ENCODE measurements at regions not wholly inside any gene's neighbourhood (a gene's known extent, or its start where the extent isn't known, plus 50 kb on each side); places are given as distances from the start of the nearest gene placed in this dataset.

DNA sequence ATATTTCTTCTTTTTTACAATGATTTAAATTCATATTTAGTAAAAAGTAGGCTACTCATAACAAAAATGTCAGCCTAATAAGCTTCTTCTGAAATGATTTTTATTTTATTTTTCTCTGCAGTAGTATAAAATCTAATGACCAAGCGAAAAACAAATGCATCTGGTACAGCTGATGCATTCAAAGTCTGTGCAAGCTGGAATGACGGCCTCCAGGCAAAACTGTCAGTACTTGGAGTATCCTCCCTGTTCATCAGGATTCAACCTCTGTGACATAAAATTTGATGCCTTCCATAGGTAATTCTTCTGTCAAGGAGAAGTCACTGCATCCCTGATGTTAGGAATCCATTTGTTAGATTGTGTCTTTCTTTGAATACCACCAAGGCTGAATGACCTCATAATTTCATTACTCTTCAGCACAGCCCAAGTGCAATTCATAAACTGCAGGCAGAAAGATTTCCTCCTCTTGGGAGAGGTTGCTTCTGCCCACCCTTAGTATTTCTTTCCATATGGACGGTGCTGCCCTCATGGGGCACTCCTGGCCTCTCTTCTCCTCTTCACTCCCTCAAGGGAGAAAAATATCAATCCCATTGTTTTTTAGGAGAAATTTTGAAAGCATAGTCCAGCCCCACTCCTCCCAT, 146.4 kb upstream of the STXBP5 start:
- peaks cover 17% of the 10 kb centered on the region for H3K4me1 Mint-ChIP-seq (ENCODE audit: low read depth)
- H3K4me3 Mint-ChIP-seq: no peak overlapping the region
- H3K9me3 Mint-ChIP-seq: no peaks in the 10 kb centered on the region
- H3K27me3 Mint-ChIP-seq: no peaks in the 10 kb centered on the region
- H3K36me3 Mint-ChIP-seq (ENCODE audit: low read depth): no peaks in the 10 kb centered on the region
- H3K27ac Mint-ChIP-seq: no peak overlapping the region

DNA sequence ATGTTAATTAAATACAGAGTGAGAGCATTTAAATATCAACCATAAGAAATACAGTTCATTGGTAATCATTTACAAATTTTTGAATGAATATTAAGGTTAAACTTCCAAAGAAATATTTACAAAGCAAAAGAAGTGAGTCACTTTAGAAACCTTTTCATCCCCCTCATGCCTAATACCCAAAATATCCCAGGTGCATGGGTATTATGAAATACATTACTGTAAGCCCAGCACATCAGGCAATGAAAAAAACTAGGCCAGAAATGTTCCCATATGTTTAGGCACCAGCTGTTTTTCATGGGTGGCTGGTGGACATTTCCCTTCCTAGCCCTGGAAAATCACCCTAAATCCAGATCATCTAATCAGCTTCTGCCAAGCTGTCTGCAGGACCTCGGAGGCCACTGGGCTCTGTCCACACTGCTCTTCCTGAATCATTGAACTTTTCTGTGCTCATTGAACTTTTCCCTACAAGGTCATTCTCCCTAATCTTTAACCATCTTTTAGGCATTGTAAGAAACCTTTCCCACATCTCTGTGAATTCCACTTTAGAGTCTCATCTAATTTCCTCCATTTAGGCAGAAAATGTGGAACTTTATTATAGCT, 145.3 kb upstream of the STXBP5 start:
- Mint-ChIP-seq H3K4me1 (ENCODE audit: low read depth) (peaks cover 17% of the 10 kb centered on the region), H3K9me3 (no peaks in the 10 kb centered on the region), H3K27ac (no peak overlapping the region), H3K36me3 (ENCODE audit: low read depth) (no peaks in the 10 kb centered on the region), H3K4me3 (no peak overlapping the region), H3K27me3 (no peaks in the 10 kb centered on the region)

DNA sequence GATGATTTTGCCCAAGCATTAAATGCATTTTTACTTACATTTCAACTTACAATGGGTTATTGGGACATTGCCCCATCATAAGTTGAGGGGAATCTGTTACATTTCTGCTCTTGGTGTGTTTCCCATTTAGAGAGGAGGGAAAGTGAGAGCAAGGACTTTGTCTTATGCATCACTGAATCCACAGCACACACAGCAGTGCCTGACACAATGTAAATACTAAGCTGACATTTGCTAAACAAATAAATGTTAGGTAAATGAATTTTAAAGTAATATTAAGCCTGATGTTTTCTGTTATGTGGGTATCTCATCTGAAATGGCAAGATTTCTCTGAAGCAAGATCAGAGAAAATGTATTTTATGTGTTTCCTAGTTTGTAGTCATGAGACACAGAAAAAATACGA, 143.6 kb upstream of the STXBP5 start:
- peaks cover 16% of the 10 kb centered on the region for H3K4me1 Mint-ChIP-seq (ENCODE audit: low read depth)
- H3K9me3 Mint-ChIP-seq: no peaks in the 10 kb centered on the region
- H3K4me3 Mint-ChIP-seq: no peak overlapping the region
- no peaks in the 10 kb centered on the region for H3K27me3 Mint-ChIP-seq
- peaks cover 4% of the 10 kb centered on the region for H3K36me3 Mint-ChIP-seq (ENCODE audit: low read depth)
- H3K27ac Mint-ChIP-seq: no peak overlapping the region

DNA sequence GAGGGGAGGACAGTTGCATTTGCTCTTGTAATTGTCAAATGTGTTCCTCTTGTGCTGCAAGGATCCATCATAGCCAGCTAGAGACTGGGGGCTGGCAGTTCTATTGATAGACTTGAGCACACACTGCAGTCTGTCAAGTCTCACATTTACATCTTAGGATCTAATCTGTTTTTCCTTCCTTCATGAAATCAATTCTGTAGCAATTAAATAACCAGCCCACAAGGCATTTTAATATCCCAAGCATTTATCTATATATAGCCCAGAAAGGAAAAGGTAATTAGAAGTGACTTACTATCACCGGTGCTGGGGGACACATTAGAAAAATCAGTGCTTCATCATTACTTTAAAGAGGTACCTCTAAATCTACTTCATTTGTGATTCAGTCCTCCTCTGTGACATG, 143.0 kb upstream of the STXBP5 start:
- Mint-ChIP-seq H3K36me3 (ENCODE audit: low read depth) (peaks cover 4% of the 10 kb centered on the region), H3K4me3 (no peak overlapping the region), H3K9me3 (no peaks in the 10 kb centered on the region), H3K27me3 (no peaks in the 10 kb centered on the region), H3K27ac (no peak overlapping the region), H3K4me1 (ENCODE audit: low read depth) (peaks cover 10% of the 10 kb centered on the region)

DNA sequence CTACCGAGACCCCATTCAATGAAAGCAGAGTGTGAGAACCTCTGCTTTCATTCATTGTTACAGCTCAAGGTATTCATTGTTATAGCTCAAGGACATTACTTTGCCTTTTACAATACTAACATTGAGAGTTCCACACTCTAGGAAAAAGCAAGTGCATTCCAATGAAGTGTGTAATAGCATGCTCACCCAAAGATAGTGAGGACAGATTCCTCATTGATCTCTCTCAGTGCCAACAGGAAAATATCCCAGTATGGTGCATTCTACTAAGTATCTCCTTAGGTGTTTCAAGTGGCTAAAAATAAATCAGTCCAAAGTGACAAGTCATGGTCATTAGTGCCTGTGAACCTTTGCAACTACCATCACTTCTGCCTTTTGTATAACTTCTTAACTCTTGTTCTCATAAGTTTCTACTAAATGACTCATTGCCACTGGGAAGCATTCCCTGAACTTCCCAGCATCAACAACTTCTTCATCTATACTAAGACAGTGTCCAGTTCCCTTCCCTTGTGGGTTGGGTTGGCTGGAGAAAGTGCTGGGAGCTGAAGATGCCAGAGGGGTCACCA, 140.7 kb upstream of the STXBP5 start:
- peaks cover 6% of the 10 kb centered on the region for H3K4me1 Mint-ChIP-seq (ENCODE audit: low read depth)
- H3K36me3 Mint-ChIP-seq (ENCODE audit: low read depth): peaks cover 4% of the 10 kb centered on the region
- no peaks in the 10 kb centered on the region for H3K27me3 Mint-ChIP-seq
- peaks cover under 1% of the 10 kb centered on the region for H3K9me3 Mint-ChIP-seq
- H3K27ac Mint-ChIP-seq: no peak overlapping the region
- H3K4me3 Mint-ChIP-seq: no peak overlapping the region

DNA sequence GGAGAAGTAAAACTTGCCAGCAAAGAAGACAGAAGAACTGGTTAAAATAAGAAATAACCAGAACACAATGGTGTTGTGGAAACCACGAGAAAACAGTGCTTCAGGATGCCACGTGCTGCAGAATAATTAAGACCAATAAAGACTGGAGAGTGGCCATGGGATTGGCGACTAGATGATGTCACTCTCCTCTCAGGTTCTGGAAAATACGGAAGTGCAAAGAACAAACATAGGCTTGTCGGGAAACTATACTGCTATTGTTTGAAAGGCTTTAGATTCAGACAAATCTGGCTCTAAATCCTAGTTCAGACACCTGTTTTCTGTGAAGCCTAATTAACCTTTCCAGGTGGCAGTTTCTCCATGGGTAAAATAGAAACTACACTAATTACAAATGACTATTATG, 138.4 kb upstream of the STXBP5 start:
- Mint-ChIP-seq H3K4me1 (ENCODE audit: low read depth) (peaks cover 6% of the 10 kb centered on the region), H3K4me3 (no peak overlapping the region), H3K36me3 (ENCODE audit: low read depth) (peaks cover 4% of the 10 kb centered on the region)

DNA sequence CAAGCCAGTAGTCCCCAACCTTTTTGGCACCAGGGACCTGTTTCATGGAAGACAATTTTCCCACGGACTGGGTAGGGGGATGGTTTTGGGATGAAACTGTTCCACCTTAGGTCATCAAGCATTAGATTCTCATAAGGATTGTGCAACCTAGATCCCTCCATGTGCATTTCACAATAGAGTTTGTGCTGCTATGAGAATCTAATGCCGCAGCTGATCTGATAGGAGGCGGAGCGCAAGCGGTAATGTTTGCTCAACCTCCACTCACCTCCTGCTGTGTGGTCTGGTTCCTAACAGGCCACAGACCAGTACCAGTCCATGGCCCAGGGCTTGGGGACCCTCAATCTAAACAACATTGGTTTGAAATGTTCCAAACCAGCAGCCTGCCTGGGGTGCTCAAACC, 137.0 kb upstream of the STXBP5 start:
- H3K27ac Mint-ChIP-seq: no peak overlapping the region
- peaks cover 11% of the 10 kb centered on the region for H3K9me3 Mint-ChIP-seq
- no peaks in the 10 kb centered on the region for H3K27me3 Mint-ChIP-seq
- H3K4me1 Mint-ChIP-seq (ENCODE audit: low read depth): peaks cover 6% of the 10 kb centered on the region
- H3K36me3 Mint-ChIP-seq (ENCODE audit: low read depth): peaks cover 4% of the 10 kb centered on the region
- no peak overlapping the region for H3K4me3 Mint-ChIP-seq

More for the DNA sequence above, 138.4 kb upstream of the STXBP5 start:
- H3K9me3 Mint-ChIP-seq: peaks cover 11% of the 10 kb centered on the region
- no peaks in the 10 kb centered on the region for H3K27me3 Mint-ChIP-seq
- no peak overlapping the region for H3K27ac Mint-ChIP-seq

DNA sequence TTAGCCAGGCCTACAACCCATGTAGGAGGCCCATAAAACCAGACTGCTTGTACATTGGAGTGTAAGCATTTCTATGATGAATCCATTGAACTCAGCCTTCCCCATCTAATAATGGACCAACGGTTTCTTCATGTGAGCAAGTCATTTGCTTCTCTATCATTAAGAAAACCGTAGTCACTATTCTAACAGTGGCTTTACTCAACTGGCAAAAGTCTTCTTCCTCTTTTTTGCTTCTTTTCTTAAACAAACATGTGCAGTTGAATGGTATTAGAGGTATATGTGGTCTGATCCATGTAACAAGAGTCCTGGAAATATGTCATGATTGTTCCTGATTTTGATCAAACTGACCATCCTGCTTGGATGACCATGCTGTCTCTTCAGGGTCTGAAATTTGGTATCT, 132.4 kb upstream of the STXBP5 start:
- H3K4me3 Mint-ChIP-seq: no peak overlapping the region
- H3K27ac Mint-ChIP-seq: no peak overlapping the region
- no peaks in the 10 kb centered on the region for H3K36me3 Mint-ChIP-seq (ENCODE audit: low read depth)
- H3K27me3 Mint-ChIP-seq: no peaks in the 10 kb centered on the region
- H3K9me3 Mint-ChIP-seq: peaks cover 11% of the 10 kb centered on the region
- H3K4me1 Mint-ChIP-seq (ENCODE audit: low read depth): no peaks in the 10 kb centered on the region

DNA sequence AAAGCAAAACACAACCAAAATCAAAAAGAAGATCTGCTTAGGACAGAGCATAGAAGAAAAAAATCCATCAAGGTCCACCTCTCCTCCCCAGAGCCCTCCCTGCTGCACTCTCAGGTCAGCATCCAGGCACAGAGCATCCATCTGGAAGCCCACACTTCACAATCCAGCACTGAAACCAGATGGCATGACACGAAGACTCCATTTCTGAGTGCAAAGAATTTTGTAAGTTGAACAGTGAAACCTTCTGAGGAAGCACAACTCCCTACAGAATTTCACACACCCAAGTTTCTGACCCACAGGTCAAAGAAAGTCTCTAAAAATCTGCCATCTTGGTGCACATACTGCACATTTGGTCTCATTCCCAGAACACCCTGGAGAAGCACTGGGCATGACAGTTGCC, 128.8 kb upstream of the STXBP5 start:
- no peaks in the 10 kb centered on the region for H3K36me3 Mint-ChIP-seq (ENCODE audit: low read depth)
- no peaks in the 10 kb centered on the region for H3K9me3 Mint-ChIP-seq

DNA sequence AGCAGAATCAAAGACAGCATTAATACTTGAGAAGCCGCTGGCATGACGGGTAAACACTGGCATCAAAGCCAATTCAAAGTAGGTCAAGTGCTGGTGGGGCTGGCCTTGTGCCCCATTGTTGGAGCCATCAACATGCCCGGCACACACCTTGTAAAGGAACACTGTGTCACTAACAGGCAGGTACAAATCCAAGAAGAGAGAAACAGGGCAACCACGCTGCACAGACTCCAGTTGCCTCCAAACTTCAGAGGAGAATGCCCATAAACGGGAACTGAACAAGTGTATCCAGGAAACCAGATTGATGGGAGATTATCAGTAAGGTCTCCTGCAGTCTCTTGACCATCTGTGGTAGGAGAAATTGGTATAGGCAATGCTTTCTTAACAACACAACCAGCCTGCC, 127.0 kb upstream of the STXBP5 start:
- no peak overlapping the region for H3K27ac Mint-ChIP-seq
- H3K27me3 Mint-ChIP-seq: no peaks in the 10 kb centered on the region
- H3K9me3 Mint-ChIP-seq: no peaks in the 10 kb centered on the region
- H3K4me3 Mint-ChIP-seq: no peak overlapping the region
- H3K4me1 Mint-ChIP-seq (ENCODE audit: low read depth): no peaks in the 10 kb centered on the region
- no peaks in the 10 kb centered on the region for H3K36me3 Mint-ChIP-seq (ENCODE audit: low read depth)

More for the DNA sequence above, 128.8 kb upstream of the STXBP5 start:
- H3K4me3 Mint-ChIP-seq: no peak overlapping the region
- no peak overlapping the region for H3K27ac Mint-ChIP-seq
- no peaks in the 10 kb centered on the region for H3K27me3 Mint-ChIP-seq
- H3K4me1 Mint-ChIP-seq (ENCODE audit: low read depth): no peaks in the 10 kb centered on the region

DNA sequence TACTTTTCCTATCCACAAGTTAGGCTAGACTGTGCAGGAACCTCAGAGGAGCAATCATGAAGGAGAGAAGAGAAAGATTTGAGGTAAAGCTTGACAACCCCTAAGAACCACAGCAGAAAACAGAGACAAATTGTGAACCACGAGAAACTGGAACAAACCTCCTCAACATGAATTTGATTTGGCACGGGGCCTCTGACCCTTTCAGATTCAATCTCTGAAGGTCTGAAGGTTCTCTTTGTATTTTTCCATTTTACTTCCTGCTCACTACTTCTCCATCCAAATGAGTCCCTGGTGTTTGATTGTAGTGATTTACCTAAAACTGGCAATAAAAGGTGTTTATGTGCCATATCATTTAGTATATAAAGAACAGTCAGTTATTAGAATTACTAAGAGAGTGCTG, 126.1 kb upstream of the STXBP5 start:
- Mint-ChIP-seq H3K9me3 (no peaks in the 10 kb centered on the region), H3K27me3 (no peaks in the 10 kb centered on the region), H3K27ac (no peak overlapping the region), H3K36me3 (ENCODE audit: low read depth) (no peaks in the 10 kb centered on the region), H3K4me1 (ENCODE audit: low read depth) (no peaks in the 10 kb centered on the region), H3K4me3 (no peak overlapping the region)

DNA sequence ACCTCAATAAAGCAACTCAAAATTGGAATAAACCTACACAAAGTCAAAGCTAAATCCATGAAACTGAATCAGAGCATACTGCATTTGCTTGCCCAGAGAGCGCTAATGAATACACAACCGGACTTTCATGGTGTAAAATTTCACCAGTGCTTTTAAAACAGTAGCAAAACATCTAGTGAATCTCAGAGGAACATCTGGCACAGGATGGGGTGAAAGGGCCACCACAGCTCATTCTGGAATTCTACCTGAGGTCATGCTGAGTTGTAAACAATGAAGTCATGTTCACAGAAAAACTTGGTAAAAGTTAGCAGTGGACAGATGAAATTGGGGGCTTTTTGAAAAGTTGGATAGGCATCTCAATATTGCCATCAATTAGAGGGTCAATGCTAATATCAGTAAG, 125.6 kb upstream of the STXBP5 start:
- Mint-ChIP-seq H3K9me3 (no peaks in the 10 kb centered on the region), H3K27ac (no peak overlapping the region), H3K4me1 (ENCODE audit: low read depth) (no peaks in the 10 kb centered on the region), H3K27me3 (peaks cover under 1% of the 10 kb centered on the region), H3K4me3 (no peak overlapping the region), H3K36me3 (ENCODE audit: low read depth) (no peaks in the 10 kb centered on the region)

DNA sequence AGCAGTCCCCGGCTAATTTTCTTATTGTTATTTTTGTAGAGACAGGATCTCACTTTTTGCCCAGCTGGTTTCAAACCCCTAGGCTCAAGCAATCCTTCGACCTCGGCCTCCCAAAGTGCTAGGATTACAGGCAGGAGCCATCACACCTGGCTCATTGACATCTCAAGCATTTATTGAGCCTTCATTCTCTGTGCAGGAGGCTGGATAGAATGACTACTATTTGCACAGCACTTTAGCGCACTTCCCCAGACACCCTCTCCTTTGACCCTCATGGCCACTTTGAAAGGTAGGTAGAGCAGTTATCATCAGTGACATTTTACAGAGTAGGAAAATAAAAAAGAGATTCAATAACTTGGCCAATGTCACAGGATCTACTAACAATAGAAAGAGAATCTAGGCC, 124.0 kb upstream of the STXBP5 start:
- Mint-ChIP-seq H3K27ac (no peak overlapping the region), H3K9me3 (no peaks in the 10 kb centered on the region), H3K4me1 (ENCODE audit: low read depth) (no peaks in the 10 kb centered on the region), H3K36me3 (ENCODE audit: low read depth) (no peaks in the 10 kb centered on the region), H3K4me3 (no peak overlapping the region), H3K27me3 (peaks cover 7% of the 10 kb centered on the region)

DNA sequence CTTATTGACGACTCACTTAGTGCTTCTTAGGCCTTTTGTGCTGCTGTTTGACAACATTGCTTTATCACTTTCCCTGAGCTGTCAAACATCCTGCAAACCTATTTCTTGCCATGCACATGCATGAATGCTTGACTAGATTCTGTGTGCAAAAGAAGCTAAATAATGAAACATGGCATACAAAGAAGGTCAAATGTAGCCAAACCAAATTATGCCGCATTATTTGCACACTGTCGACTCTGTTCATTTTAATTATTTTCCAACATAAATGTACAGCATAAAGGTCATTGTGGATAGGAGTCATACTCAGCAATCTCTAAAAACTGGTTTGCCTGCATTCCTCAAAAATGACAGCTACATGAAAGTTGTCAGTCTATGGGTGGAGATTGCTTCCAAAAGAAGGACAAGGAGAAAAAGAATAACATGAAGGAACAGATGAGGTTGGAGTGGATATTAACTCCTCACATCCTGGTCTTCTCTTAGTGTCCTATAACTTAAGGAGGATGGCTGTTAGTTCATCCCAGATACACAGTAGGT, 123.1 kb upstream of the STXBP5 start:
- Mint-ChIP-seq H3K36me3 (ENCODE audit: low read depth) (no peaks in the 10 kb centered on the region), H3K4me3 (no peak overlapping the region), H3K4me1 (ENCODE audit: low read depth) (no peaks in the 10 kb centered on the region), H3K27ac (no peak overlapping the region), H3K9me3 (no peaks in the 10 kb centered on the region), H3K27me3 (peaks cover 7% of the 10 kb centered on the region)

DNA sequence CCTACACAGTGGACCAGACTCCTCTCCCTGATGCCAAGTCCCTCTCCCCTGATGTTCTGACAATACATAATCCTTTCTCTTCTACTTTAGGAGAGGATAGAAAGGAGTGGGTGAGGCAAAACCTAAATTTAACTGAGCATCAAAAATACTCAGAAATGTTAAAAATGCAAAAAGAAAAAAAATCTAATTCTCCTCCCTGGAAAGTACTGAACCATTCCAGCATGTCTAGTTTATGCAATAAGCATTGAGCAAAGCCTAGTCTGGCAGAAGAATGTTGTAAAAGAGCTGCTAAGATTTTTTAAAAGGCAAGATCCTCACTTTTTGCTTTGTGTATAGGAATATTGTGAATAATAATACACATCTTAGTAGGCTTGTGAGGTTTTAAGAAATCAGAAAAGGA, 116.6 kb upstream of the STXBP5 start:
- no peaks in the 10 kb centered on the region for H3K4me1 Mint-ChIP-seq (ENCODE audit: low read depth)
- H3K27ac Mint-ChIP-seq: no peak overlapping the region
- no peaks in the 10 kb centered on the region for H3K36me3 Mint-ChIP-seq (ENCODE audit: low read depth)
- H3K27me3 Mint-ChIP-seq: peaks cover 7% of the 10 kb centered on the region
- H3K4me3 Mint-ChIP-seq: no peak overlapping the region
- H3K9me3 Mint-ChIP-seq: no peaks in the 10 kb centered on the region

DNA sequence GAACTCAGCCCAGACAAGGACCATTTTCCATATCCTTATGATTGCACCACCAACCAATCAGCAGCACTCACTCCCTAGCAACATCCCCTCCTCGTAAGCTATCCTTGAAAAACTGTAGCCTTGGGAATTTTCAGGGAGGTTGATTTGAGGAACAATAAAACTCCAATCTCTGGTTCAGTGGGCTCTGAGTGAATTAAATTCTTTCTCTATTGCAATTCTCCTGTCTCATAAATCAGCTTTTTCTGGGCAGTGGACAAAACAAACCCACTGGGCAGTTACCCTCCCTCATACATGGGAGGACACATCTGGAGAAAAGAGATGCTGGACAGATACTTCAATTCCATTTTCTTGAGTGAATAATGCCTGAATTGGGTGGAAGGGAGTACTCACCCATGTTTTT, 115.4 kb upstream of the STXBP5 start:
- Mint-ChIP-seq H3K4me3 (no peak overlapping the region), H3K4me1 (ENCODE audit: low read depth) (no peaks in the 10 kb centered on the region), H3K36me3 (ENCODE audit: low read depth) (no peaks in the 10 kb centered on the region), H3K27me3 (peaks cover 3% of the 10 kb centered on the region), H3K9me3 (no peaks in the 10 kb centered on the region), H3K27ac (no peak overlapping the region)
